ENCODE measurements at regions not wholly inside any gene's neighbourhood (a gene's known extent, or its start where the extent isn't known, plus 50 kb on each side); places are given as distances from the start of the nearest gene placed in this dataset.

- no peak for TF ChIP-seq CTCF (IDR thresholded peaks at IDR 0.05; ENCODE audit: insufficient read depth, low read length)
- no peak for TF ChIP-seq POLR2AphosphoS5 (IDR thresholded peaks at IDR 0.05; ENCODE audit: low read depth)
- no peak for TF ChIP-seq REST (IDR thresholded peaks at IDR 0.05; ENCODE audit: insufficient replicate concordance, low read depth)
- no peak for TF ChIP-seq SPI1 (IDR thresholded peaks at IDR 0.05; ENCODE audit: borderline replicate concordance, low read depth)
These were observed 270.9 kb downstream of the LMO4 start for GRCh38 chr1:87599569-87599968.

Measured in HL-60 (cell line).